NCI-H2171 treated with DMSO at 0.1 percent for 48 hours (cell line): ENCODE measurements at regions not wholly inside any gene's neighbourhood (a gene's known extent, or its start where the extent isn't known, plus 50 kb on each side); places are given as distances from the start of the nearest gene placed in this dataset.

Source experiments
- DNase-seq: peaks from one replicate; lab custom pipeline; 2025; lab: John Stamatoyannopoulos, UW

GRCh38 chr4:144302704-144303536 lies 162.4 kb upstream of the GYPA start:
- DNase-seq: no peak

GRCh38 chr4:144304025-144304424 lies 163.5 kb upstream of the GYPA start:
- no peak for DNase-seq

- DNase-seq: no peak
Measured at GRCh38 chr4:144310535-144310934, 170.0 kb upstream of the GYPA start.

DNA sequence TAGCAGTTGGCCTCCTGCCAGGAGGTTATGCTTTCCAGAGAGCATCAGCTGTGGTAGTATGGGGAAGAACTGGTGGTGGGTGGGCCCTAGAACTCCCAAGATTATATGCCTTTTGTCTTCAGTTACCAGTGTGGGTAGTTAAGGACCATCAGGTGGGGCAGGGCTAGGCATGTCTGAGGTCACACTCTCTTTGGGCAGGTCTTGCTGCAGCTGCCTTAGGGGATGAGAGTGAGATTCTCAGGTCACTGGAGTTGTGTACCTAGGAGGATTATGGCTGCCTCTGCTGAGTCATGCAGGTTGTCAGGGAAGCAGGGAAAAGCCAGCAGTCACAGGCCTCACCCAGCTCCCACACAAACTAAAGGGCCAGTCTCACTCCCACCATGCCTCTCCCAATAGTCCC lies 172.9 kb upstream of the GYPA start:
- DNase-seq: no peak

- no peak for DNase-seq
Measured at GRCh38 chr4:144316869-144317268, 176.4 kb upstream of the GYPA start.

DNA sequence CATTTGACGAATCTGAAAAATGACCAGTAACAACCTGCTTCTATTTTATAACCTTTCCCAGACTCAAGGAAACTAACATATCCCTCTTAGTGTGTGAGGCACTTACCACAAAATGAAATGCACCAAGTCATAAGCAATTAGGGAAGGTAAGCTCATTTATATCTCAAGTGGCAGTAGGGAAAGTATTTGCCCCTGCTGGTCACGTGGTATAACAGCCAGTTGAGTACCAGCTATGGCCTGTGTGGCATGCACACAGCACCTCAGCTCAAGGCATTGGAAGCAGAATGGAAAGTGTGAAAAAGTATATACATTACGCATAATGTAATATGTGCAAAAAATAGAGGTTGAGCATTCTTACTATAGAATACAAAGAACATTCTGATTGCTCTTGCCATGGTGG lies 178.3 kb upstream of the GYPA start:
- DNase-seq: no peak

DNA sequence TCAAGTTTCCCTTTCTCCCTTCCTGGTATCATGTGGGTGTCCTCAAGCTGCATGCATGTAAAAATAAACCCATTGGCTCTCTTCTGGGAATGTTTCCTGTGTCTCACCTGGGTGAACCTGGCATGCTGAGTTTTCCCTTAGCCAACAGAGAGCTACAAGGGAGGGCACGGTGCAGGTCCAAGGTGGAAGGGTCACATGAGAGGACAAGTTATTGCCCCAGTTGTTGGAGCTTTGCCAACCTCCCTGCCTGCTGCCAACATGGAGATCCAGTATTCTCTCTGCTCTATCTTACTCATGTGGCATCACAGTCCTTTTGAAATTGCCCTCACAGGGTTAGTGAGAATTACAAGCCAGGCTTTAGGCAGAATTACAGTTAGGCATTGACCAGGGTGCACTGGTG lies 196.1 kb upstream of the GYPA start:
- DNase-seq: no peak

DNA sequence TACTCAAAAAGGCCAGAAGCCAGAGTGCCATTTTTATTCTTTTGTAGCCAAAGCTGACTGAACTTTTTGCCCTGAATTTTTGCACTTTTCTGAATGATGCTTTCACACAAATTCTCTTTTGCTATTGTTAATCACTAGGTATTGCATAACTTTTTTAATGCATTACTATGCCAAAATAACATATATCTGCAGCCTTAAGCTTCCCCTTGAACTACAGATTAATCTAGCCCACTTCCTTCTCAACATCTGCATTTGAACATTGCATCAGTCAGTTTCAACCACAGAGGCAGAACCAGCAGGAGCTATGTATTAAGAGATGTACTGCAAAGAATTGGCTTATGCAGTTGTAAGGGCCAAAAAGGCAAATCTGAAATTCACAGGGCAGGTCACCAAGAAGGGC lies 197.6 kb upstream of the GYPA start:
- no peak for DNase-seq

DNA sequence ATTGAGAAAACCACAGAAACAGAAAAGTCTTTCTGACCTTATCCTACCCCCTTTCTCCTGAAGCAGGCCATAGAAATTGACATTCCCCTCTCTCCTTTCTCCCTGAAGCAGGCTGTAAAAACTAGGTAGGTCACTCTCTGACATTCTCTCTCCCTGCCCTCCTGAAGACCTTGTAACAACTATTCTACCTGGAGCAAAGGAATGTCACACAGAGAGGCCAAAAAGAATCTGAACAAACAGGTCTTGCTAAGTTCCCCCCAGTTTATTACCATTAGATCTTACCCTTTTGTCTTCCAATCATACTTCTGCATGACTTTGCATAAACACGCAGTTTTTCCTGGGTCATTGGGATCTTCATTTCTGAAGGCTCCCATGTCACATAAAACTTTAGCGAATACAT lies 198.3 kb upstream of the GYPA start:
- no peak for DNase-seq

DNA sequence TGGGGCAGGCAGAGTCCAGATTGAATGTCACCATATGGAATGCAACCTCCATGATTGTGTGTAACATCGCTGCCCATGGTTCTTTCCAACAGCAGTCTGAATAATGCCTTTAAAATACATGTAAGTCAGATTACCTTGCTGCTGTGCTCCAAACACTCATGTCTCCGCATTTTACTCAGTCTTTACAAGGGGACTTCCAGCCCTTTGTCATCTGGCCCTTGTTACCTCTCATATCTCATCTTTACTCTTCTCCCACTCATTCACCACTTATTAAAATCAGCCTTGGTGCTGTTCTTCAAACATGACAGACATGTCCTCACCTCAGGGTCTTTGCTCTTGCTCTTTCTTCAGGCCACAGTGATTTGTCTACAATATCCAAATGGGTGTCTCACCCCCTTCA lies 200.4 kb upstream of the GYPA start:
- no peak for DNase-seq

- DNase-seq: no peak
Measured at GRCh38 chr4:144342949-144343760, 202.6 kb upstream of the GYPA start.

DNA sequence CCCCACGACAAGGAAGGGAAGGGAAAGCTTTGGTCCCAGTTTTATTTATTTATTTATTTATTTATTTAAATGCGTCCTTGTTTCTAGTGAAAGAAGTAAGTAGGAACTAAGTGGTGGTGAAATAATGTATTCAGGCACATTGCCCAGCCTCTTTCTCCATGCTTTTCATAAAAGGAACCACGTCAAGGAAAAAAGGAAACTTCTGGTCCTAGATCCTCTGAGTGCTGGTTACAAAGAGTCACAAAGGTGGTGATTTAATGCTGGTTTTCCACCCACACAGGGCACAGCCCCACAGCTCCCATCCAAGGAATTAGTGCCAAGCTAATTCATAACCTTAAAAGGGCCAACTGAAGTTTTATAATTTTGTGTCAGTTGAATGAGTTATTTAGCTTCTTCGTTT lies 206.6 kb upstream of the GYPA start:
- DNase-seq: no peak

DNA sequence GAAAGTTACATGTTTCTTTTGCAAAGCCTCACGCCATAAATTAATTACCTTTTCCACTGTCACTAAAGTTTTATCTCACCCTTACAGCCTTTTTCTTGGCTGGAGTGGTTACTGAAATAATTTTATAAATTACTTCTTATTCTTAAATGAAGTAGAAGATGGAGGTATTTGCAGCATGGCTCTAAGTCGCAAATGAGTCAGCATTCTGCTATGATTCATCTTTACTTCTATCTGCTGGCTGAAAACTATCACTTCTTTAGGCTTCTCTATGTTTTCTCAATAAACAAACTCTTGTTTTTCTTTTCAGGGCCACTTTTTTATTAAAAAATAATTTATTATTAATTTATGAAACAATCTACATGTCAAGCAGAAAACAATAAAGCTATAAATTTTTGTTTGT lies 210.2 kb upstream of the GYPA start:
- DNase-seq: no peak

DNA sequence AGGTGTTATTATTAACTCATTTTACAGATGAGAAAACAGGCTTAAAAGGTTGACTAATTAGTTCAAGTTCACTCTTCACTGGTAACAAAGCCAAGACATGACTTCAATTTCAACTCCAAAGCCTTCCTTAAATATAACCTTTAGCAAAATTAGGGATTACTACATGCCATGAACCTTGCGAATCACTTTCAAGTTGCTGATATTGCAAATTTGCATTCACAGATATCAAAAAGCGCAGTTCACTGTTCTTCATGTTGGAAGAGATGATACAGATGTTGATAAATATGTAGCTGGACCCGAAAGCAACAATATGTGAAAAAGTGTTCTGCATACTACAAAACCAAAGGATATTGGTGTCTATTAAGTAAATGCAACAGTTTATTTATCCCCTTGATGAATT lies 210.8 kb upstream of the GYPA start:
- no peak for DNase-seq

DNA sequence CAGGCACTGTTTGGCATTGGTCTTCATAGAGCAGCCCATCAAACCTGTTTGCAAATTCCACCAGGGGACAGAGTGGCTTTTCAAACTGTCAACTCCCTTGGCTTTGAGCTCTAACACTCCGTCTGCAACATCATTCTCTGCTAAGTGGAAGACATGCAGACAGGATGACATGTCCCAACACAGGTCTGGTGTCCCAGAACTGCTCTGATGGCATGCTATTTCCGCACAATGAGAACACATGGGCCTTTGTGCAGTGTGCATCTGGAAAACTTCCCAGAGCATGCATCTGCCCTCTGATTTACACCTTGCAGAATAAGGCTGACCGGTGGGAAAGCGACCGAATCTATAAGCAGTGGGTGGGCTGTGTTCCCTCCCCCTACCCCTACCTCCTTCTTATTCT lies 212.8 kb upstream of the GYPA start:
- DNase-seq: no peak

GRCh38 chr4:144355811-144356757 lies 215.6 kb upstream of the GYPA start:
- no peak for DNase-seq

GRCh38 chr4:144356941-144357381 lies 216.4 kb upstream of the GYPA start:
- no peak for DNase-seq

DNA sequence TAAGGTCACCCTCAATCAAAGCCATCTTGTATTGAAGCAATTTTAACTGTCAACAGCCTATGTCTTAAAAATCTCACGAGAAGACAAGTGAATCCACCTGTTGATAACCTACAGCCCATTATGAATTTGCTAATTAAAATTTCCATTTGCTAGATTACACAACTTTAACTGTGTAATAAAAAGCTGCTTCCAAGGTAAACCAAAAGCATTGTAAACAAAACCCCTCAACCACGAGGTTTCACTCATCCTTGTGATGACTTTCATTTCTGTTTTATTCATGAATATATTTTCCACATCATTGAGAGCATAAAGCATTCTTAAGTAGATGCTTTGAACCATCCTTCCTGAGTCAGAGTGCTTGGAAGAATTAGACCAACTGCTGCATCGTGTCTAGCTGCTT lies 217.5 kb upstream of the GYPA start:
- no peak for DNase-seq

- DNase-seq: no peak
Measured at GRCh38 chr4:144360146-144360793, 219.8 kb upstream of the GYPA start.

DNA sequence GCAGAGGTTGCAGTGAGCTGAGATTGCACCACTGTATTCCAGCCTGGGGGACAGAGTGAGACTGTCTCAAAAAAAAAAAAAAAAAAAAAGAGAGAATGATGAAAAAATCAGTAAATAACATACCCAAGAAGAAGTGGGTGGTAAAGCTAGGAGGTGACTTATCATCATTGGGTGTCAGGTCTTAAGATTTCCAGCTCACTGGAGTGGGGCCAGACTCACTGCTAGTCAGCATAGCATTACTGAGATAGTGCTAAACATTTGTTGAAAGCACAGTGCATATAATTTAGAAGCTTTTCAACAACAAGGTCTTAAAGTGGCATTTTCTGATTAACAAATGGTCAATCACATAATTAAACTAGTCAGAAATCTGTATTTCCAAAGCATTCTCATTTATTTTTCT lies 221.8 kb upstream of the GYPA start:
- no peak for DNase-seq

- no peak for DNase-seq
Measured at GRCh38 chr4:144363890-144364289, 223.4 kb upstream of the GYPA start.

DNA sequence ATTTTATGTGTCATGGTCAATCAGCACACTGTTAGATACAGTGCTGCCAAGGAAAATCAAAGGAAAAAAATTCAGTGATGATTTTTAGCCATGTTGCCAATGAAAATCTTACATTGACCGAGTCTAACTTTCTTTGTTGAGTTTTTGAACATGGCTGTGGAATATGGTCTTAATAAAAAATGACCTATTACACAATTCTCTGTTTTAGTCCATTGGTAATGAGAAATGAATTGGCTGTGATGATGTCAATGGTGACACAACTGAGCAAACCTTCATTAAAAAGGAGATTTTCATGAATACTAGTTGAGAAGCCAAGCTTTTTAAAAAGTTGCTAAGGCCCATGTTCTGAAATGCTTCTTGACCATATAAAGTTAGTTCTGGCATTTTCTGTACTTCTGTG lies 225.9 kb upstream of the GYPA start:
- DNase-seq: no peak
